SK-N-SH treated with all-trans-retinoic acid at 6 μM for 48 hours (cell line): ENCODE measurements at regions not wholly inside any gene's neighbourhood (a gene's known extent, or its start where the extent isn't known, plus 50 kb on each side); places are given as distances from the start of the nearest gene placed in this dataset.

ENCODE experiments used
- BACH2 ChIP-seq: fragments of 250-450 bp; sonication (Bioruptor Pico); IDR thresholded peaks from 2 replicates; pipeline ENCODE4 v1.9.0; 2021; ENCODE audit warnings: mild to moderate bottlenecking, borderline replicate concordance
- CSRNP3 ChIP-seq: fragments of 250-450 bp; sonication (Bioruptor Pico); IDR thresholded peaks from 2 replicates; pipeline ENCODE4 v1.5.1; 2021; ENCODE audit warnings: mild to moderate bottlenecking, moderate library complexity
- ESRRG ChIP-seq: fragments of 250-450 bp; sonication (Bioruptor Pico); IDR thresholded peaks from 2 replicates; pipeline ENCODE4 v1.6.1; 2021; ENCODE audit warnings: mild to moderate bottlenecking
- OSR1 ChIP-seq: fragments of 250-450 bp; sonication (Bioruptor Pico); IDR thresholded peaks from 2 replicates; pipeline ENCODE4 v1.8.0; 2022; ENCODE audit warnings: moderate library complexity, mild to moderate bottlenecking, inconsistent platforms
- PPARA ChIP-seq: fragments of 250-450 bp; sonication (Bioruptor Pico); IDR thresholded peaks from 2 replicates; pipeline ENCODE4 v1.5.0; 2020; ENCODE audit warnings: mild to moderate bottlenecking, borderline replicate concordance
- RARB ChIP-seq: fragments of 250-450 bp; sonication (Bioruptor Pico); IDR thresholded peaks from 2 replicates; pipeline ENCODE4 v1.8.0; 2021; ENCODE audit warnings: mild to moderate bottlenecking, moderate library complexity
- ZC3H10 ChIP-seq: fragments of 250-450 bp; sonication (Bioruptor Pico); IDR thresholded peaks from 2 replicates; pipeline ENCODE4 v1.5.1; 2021; ENCODE audit warnings: mild to moderate bottlenecking, moderate library complexity
- ZFP30 ChIP-seq: fragments of 450-650 bp; formaldehyde crosslinking; IDR thresholded peaks from 2 replicates; pipeline ENCODE4 v1.5.0; 2022; ENCODE audit warnings: mild to moderate bottlenecking, moderate library complexity
- ZNF8 ChIP-seq: fragments of 450-650 bp; formaldehyde crosslinking; IDR thresholded peaks from 2 replicates; pipeline ENCODE4 v1.5.0; 2020; ENCODE audit warnings: mild to moderate bottlenecking, moderate library complexity
- TF ChIP-seq, protein P1 (sequence below): fragments of 250-450 bp; sonication (Bioruptor Pico); IDR thresholded peaks from 2 replicates; pipeline ENCODE4 v1.8.0; 2020; ENCODE audit warnings: mild to moderate bottlenecking, moderate library complexity, borderline replicate concordance
- TF ChIP-seq, protein P2 (sequence below): fragments of 250-450 bp; sonication (Bioruptor Pico); IDR thresholded peaks from 2 replicates; pipeline ENCODE4 v1.5.0; 2020; ENCODE audit warnings: mild to moderate bottlenecking, moderate library complexity

DNA sequence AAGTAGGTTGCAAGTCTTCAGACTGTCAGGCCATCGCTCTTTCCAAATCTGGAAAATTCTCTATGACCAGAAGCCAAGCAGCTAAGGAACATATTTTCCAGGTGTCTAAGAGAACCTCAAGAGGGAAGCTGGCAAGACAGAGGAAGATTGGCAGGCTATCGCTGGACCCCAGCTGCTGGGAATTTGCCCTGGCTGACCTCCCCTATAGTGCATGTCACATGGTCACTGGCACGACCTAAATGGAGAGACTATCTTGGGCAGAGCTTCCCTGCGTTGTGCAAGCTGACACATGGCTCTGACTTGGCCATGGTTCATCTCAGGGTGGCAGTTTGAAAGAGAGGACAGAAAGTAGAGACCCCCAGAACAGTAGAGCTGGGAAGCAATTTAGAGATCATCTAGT lies 104.9 kb upstream of the ZNF618 start:
- TF ChIP-seq ZFP30 (CRISPR knock-in tag), result no peak
- TF ChIP-seq OSR1 (CRISPR knock-in tag), result no peak
- TF ChIP-seq RARB (CRISPR knock-in tag), result no peak
- TF ChIP-seq, protein P1, sequence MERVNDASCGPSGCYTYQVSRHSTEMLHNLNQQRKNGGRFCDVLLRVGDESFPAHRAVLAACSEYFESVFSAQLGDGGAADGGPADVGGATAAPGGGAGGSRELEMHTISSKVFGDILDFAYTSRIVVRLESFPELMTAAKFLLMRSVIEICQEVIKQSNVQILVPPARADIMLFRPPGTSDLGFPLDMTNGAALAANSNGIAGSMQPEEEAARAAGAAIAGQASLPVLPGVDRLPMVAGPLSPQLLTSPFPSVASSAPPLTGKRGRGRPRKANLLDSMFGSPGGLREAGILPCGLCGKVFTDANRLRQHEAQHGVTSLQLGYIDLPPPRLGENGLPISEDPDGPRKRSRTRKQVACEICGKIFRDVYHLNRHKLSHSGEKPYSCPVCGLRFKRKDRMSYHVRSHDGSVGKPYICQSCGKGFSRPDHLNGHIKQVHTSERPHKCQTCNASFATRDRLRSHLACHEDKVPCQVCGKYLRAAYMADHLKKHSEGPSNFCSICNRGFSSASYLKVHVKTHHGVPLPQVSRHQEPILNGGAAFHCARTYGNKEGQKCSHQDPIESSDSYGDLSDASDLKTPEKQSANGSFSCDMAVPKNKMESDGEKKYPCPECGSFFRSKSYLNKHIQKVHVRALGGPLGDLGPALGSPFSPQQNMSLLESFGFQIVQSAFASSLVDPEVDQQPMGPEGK, result no peak
- TF ChIP-seq CSRNP3 (CRISPR knock-in tag), result no peak
- TF ChIP-seq ESRRG (CRISPR knock-in tag), result no peak
- no peak for TF ChIP-seq PPARA (CRISPR knock-in tag)
- no peak for TF ChIP-seq BACH2
- no peak for TF ChIP-seq ZNF8
- TF ChIP-seq, protein P2, sequence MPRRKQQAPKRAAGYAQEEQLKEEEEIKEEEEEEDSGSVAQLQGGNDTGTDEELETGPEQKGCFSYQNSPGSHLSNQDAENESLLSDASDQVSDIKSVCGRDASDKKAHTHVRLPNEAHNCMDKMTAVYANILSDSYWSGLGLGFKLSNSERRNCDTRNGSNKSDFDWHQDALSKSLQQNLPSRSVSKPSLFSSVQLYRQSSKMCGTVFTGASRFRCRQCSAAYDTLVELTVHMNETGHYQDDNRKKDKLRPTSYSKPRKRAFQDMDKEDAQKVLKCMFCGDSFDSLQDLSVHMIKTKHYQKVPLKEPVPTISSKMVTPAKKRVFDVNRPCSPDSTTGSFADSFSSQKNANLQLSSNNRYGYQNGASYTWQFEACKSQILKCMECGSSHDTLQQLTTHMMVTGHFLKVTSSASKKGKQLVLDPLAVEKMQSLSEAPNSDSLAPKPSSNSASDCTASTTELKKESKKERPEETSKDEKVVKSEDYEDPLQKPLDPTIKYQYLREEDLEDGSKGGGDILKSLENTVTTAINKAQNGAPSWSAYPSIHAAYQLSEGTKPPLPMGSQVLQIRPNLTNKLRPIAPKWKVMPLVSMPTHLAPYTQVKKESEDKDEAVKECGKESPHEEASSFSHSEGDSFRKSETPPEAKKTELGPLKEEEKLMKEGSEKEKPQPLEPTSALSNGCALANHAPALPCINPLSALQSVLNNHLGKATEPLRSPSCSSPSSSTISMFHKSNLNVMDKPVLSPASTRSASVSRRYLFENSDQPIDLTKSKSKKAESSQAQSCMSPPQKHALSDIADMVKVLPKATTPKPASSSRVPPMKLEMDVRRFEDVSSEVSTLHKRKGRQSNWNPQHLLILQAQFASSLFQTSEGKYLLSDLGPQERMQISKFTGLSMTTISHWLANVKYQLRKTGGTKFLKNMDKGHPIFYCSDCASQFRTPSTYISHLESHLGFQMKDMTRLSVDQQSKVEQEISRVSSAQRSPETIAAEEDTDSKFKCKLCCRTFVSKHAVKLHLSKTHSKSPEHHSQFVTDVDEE, result no peak
- TF ChIP-seq ZC3H10 (CRISPR knock-in tag), result no peak
